ENCODE measurements at regions not wholly inside any gene's neighbourhood (a gene's known extent, or its start where the extent isn't known, plus 50 kb on each side); places are given as distances from the start of the nearest gene placed in this dataset.
"Not testable (repeated sequence)": the region's sequence is repeated elsewhere in the genome, so short reads cannot be mapped to it uniquely, and the experiment has no call there.

GRCh38 chr2:109678724-109679201 lies 64.6 kb downstream of the SOWAHC start:
- not testable (repeated sequence) for TF ChIP-seq CTCF (IDR thresholded peaks at IDR 0.05); POLR2AphosphoS5 (IDR thresholded peaks at IDR 0.05; ENCODE audit: insufficient read depth in 1 of 2, low read depth in 1 of 2); POLR2A (IDR thresholded peaks at IDR 0.05)

Data from vagina (tissue), 2 donors.